Pulmonary artery endothelial cell (primary cell): ENCODE measurements at regions not wholly inside any gene's neighbourhood (a gene's known extent, or its start where the extent isn't known, plus 50 kb on each side); places are given as distances from the start of the nearest gene placed in this dataset.
"Not testable (repeated sequence)": the region's sequence is repeated elsewhere in the genome, so short reads cannot be mapped to it uniquely, and the experiment has no call there.

Experiments
- DNase-seq: peaks from one replicate; pipeline ENCODE4 v3.0.0-alpha.2; 2011; ENCODE audit warnings: low read depth, low spot score

GRCh38 chr14:76699209-76699938, 61.9 kb upstream of the VASH1 start:
- DNase-seq = no peak

DNA sequence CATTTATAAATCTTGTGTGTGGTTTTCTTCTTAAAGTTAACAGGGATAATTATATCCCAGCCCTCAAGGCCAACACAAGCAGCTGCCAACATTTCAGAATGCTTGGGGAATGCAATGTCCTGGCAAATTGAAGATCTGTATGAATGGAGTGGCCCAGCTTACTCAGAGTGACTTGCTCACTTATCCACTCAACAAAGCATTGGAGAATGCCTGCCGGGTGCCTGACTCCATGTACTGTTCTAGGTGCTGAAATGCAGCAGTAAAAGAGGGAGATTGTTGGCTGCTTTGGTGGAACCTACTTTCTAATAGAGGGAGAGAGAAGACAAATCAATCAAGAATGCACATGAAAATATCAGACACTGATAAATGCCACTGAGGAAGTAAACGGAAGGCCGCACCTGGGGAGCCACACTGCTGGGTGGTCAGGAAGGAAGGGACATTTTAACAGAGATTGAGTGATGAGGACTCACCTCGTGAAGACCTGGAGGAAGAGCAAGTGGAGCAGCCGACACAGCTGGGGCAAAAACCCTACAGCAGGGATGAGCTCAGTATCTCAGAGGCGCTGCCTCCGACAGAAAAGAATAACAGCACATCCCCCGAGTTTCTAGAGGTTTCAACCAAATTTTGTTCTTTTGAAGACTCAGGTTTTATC, 61.2 kb upstream of the VASH1 start:
- no peak for DNase-seq

GRCh38 chr14:76701436-76701835, 59.8 kb upstream of the VASH1 start:
- no peak for DNase-seq

DNA sequence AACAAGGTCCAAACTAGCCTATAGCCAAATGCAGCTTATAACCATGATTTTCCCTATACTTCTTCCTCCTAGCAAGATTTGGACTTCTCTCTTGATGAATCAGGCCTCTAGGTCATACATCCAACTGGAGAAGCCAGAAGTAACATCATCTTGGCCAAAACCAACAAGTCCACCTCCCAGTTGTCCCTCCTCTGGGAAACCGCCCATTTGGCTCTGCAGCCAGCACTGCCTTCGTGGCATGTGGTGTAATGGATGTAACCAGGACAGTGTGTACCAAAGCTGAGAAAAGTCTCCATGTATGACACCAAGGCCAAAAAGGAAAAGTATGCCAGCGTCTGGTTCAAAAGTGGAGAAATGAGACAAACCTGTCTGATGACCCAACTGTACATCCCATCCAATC, 59.3 kb upstream of the VASH1 start:
- DNase-seq = no peak

DNA sequence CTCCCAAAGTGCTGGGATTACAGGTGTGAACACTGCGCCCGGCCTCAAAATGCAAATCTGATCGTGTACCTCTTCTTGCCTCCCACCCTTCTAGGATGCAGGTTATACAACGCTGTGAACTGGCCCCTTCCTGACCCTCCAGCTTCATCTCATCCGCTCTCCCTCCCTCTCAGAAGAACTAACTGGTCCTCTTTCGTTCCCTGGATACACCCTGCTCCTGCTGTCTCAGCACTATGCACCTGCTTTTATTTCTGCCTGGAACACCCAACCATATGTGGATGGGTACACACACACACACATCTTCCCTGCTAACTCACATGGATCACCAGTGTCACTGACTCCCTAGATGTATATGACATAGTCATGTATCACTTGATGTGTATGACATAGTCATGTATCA, 56.1 kb upstream of the VASH1 start:
- no peak for DNase-seq

DNA sequence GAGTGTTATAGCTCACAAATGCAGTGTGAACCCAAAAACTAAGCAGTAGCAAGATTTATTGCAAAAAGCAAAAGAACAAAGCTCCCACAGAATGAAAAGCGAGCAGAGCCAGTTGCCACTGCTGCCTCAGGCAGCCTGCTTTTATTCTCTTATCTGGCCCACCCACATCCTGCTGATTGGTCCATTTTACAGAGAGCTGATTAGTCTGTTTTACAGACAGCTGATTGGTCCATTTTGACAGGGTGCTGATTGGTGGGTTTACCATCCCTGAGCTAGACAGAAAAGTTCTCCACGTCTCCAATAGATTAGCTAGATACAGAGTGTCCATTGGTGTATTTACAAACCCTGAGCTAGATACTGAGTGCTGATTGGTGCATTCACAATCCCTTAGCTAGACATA, 55.1 kb upstream of the VASH1 start:
- not testable (repeated sequence) for DNase-seq

DNA sequence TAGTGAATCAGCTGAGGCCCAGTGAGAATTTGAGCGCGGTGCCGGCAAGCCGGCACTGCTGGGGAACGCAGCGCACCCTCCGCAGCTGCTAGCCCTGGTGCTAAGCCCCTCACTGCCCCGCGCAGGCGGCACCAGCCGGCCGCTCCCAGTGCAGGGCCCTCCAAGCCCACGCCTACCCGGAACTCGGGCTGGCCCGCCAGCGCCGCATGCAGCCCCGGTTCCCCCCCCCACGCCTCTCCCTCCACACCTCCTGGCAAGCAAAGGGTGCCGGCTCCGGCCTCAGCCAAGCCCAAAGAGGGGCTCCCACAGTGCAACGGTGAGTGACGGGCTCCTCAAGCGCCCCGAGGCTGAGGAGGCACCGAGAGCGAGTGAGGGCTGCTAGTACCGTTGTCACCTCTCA, 54.5 kb upstream of the VASH1 start:
- DNase-seq = no peak

DNA sequence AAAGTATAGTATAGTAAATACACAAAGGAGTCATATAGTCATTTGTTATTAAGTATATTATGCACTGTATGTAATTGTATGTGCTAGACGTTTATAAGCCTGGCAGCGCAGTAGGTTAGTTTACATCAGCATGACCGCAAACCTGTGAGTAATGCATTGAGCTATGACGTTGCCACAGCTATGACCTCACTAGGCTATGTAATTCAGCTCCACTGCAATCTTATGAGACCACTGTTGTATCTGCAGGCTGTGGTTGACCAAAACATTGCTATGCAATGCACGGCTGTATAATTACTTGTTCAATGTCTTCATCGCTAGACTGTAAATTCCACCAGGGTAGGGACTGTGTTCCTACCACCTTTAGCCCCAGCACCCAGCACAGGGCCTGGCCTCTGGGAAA, 53.2 kb upstream of the VASH1 start:
- no peak for DNase-seq

- DNase-seq = no peak
Observed at GRCh38 chr14:76708771-76709170, 52.5 kb upstream of the VASH1 start.

- DNase-seq = no peak
Observed at GRCh38 chr14:76710056-76711010, 50.9 kb upstream of the VASH1 start.
